ENCODE measurements at regions not wholly inside any gene's neighbourhood (a gene's known extent, or its start where the extent isn't known, plus 50 kb on each side); places are given as distances from the start of the nearest gene placed in this dataset.

GRCh38 chr14:99034711-99035171, 237.3 kb downstream of the BCL11B start:
- H3K4me3 ChIP-seq (ENCODE audit: low read depth, low read length), result peak overlapping the region; percentile 83
- peak; percentile 88 for DNase-seq (ENCODE audit: low read depth)
- TF ChIP-seq MAX (IDR thresholded peaks at IDR 0.05; ENCODE audit: low read depth, low read length) (no peak), CTCF (IDR thresholded peaks at IDR 0.05; ENCODE audit: low read depth, low read length) (peak; percentile 73)

GRCh38 chr14:99035268-99035667, 236.7 kb downstream of the BCL11B start:
- TF ChIP-seq POLR2A (IDR thresholded peaks at IDR 0.05; ENCODE audit: extremely low read depth, insufficient read length) (no peak), MAX (IDR thresholded peaks at IDR 0.05; ENCODE audit: low read depth, low read length) (no peak), CTCF (IDR thresholded peaks at IDR 0.05; ENCODE audit: low read depth, low read length) (no peak), MYC (IDR thresholded peaks at IDR 0.05; ENCODE audit: low read depth, low read length) (no peak)
- peak; percentile 76 for DNase-seq (ENCODE audit: low read depth)
- peak overlapping the region; percentile 83 for H3K4me3 ChIP-seq (ENCODE audit: low read depth, low read length)

- H3K4me3 ChIP-seq (ENCODE audit: low read depth, low read length), result peak overlapping the region; percentile 83
- TF ChIP-seq POLR2A (IDR thresholded peaks at IDR 0.05; ENCODE audit: extremely low read depth, insufficient read length) (no peak), CTCF (IDR thresholded peaks at IDR 0.05; ENCODE audit: low read depth, low read length) (no peak), MAX (IDR thresholded peaks at IDR 0.05; ENCODE audit: low read depth, low read length) (no peak), MYC (IDR thresholded peaks at IDR 0.05; ENCODE audit: low read depth, low read length) (no peak)
- peak; percentile 70 for DNase-seq (ENCODE audit: low read depth)
Observed at GRCh38 chr14:99035712-99036610, 236.0 kb downstream of the BCL11B start.

GRCh38 chr14:99036611-99037293, 235.2 kb downstream of the BCL11B start:
- H3K4me3 ChIP-seq (ENCODE audit: low read depth, low read length), result peak overlapping the region; percentile 83
- TF ChIP-seq MYC (IDR thresholded peaks at IDR 0.05; ENCODE audit: low read depth, low read length) (0 out of 2 replicates have a peak, but pooled peaks have one; percentile 27), POLR2A (IDR thresholded peaks at IDR 0.05; ENCODE audit: extremely low read depth, insufficient read length) (no peak)
- peak; percentile 93 for DNase-seq (ENCODE audit: low read depth)

- H3K4me3 ChIP-seq (ENCODE audit: low read depth, low read length), result peak overlapping the region; percentile 83
- DNase-seq (ENCODE audit: low read depth), result peak; percentile 46
Observed at GRCh38 chr14:99037326-99037725, 234.7 kb downstream of the BCL11B start.

- no peak overlapping the region for H3K4me3 ChIP-seq (ENCODE audit: low read depth, low read length)
- DNase-seq (ENCODE audit: low read depth), result peak; percentile 85
- TF ChIP-seq MAX (IDR thresholded peaks at IDR 0.05; ENCODE audit: low read depth, low read length) (no peak), CTCF (IDR thresholded peaks at IDR 0.05; ENCODE audit: low read depth, low read length) (peak; percentile 46), POLR2A (IDR thresholded peaks at IDR 0.05; ENCODE audit: extremely low read depth, insufficient read length) (no peak), MYC (IDR thresholded peaks at IDR 0.05; ENCODE audit: low read depth, low read length) (no peak)
Observed at GRCh38 chr14:99037777-99038430, 234.1 kb downstream of the BCL11B start.

Measured in NB4 (cell line).